T follicular helper cell (primary cell): ENCODE measurements at regions not wholly inside any gene's neighbourhood (a gene's known extent, or its start where the extent isn't known, plus 50 kb on each side); places are given as distances from the start of the nearest gene placed in this dataset.
"Not testable (repeated sequence)": the region's sequence is repeated elsewhere in the genome, so short reads cannot be mapped to it uniquely, and the experiment has no call there.

Experiments used
- DNase-seq: peaks from one replicate; pipeline ENCODE4 v3.0.0-alpha.2; 2020; ENCODE audit warnings: low read depth

DNA sequence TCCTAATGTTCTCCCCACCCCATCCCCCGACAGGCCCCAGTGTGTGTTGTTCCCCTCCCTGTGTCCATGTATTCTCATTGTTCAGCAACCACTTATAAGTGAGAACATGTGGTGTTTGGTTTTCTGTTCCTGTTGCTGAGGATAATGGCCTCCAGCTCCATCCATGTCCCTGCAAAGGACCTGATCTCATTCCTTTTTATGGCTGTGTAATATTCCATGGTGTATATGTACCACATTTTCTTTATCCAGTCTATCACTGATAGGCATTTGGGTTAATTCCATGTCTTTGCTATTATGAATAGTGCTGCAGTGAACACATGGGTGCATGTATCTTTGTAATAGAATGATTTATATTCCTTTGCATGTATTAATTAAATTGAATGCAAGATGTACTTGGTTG lies 104.8 kb upstream of the WIPF3 start:
- not testable (repeated sequence) for DNase-seq

GRCh38 chr7:29703830-29704229 lies 102.5 kb upstream of the WIPF3 start:
- not testable (repeated sequence) for DNase-seq

GRCh38 chr7:29709002-29709401 lies 97.3 kb upstream of the WIPF3 start:
- not testable (repeated sequence) for DNase-seq

DNA sequence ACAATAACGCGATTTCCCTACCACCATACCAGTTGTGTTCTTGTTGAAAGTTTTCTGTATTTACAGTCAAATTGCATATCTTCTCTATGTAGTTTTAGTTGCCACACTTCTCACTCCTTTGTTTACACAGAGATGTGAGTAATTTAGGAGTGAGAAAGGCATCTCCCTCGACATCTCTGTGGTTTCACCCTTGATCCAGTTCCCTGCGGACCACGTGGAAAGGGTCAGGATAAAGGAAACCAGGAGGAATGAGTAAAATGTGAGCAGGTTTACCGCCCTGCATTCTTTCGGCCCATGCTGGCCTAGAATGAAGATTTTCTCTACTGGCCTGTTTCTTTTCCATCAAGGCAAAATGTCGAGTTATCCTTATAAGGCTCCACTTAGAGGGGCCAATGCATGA lies 83.2 kb upstream of the WIPF3 start:
- not testable (repeated sequence) for DNase-seq

- no peak for DNase-seq
Observed at GRCh38 chr7:29723599-29723998, 82.7 kb upstream of the WIPF3 start.

DNA sequence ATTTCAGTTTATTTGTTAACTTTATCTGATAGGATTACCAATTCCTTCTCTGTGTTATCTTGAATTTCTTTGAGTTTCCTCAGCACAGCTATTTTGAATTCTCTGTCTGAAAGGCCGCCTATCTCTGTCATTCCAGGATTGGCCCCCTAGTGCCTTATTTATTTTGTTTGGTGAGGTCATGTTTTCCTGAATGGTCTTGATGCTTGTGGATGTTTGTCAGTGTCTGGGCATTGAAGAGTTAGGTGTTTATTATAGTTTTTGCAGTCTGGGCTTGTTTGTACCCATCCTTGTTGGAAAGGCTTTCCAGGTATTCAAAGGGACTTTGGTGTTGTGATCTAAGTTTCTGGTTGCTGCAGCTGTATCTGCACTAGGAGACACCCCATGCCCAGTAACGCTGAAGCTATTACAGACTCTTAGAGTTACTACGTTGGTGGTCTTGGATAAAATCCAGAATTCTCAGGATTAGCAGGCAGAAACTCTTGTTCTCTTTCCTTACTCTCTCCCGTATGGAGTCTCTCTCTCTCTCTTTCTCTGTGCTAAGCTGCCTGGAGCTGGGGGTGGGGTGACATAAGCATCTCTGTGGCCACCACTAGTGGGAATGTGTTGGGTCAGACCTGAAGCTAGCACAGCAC lies 76.7 kb upstream of the WIPF3 start:
- not testable (repeated sequence) for DNase-seq

GRCh38 chr7:29734246-29734731 lies 72.0 kb upstream of the WIPF3 start:
- DNase-seq, result no peak

DNA sequence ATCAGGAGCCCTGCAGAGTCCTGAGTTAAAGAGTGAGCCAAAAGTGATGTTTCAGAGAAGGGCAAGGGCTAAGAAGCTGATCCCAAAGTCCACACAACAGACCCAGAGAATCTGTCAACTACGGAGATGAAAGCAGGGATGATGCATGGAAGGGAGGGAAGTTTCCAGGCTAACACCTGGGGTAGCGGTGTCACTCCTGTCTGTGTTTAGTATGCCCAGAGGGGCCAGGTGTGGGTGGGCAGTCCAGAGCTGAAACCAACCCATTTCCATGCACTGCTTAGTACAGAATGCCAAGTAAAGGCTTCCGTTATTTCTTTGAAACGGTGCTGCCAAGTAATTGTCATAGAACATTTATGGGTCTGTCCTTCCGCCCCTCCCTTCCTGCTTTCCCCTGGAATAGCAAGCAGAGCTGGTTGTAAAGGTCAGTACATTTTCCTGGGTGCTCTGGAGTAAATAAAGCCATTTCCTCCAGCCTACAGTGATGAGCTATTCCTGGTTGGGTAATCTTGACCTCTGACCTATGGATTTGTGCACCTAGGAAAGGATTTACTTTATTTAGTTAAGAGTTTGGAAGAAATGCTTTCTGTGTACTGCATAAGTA lies 58.6 kb upstream of the WIPF3 start:
- DNase-seq, result not testable (repeated sequence)

- no peak for DNase-seq
Observed at GRCh38 chr7:29748286-29749099, 57.8 kb upstream of the WIPF3 start.

GRCh38 chr7:29749701-29750321 lies 56.5 kb upstream of the WIPF3 start:
- DNase-seq, result no peak

DNA sequence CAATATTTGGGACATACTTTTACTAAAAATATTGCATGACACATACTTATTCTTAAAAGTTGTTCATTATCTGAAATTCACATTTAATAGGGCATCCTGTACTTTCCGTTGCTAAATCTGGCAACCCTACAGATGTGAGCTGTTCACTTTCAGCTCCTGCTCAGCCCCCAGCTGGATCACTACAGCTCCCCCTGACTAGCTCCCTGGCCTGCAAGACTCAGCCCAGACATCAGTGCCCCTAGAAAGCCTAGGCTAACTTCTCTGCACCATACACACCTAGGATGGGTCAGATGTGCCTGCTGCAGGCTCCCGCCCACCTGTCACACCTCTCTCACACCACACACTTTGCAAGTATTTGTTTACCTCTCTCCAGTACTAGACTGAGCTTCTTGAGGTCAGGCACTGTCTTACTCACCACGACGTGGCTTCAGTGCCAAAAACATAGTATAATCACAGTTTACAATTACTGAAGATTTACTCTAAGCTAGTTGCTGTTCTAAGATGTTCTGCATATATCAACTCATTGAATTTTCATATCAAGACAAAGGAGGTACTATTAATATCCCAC lies 55.9 kb upstream of the WIPF3 start:
- not testable (repeated sequence) for DNase-seq

GRCh38 chr7:29751012-29751411 lies 55.3 kb upstream of the WIPF3 start:
- DNase-seq, result not testable (repeated sequence)

GRCh38 chr7:29754874-29755490 lies 51.3 kb upstream of the WIPF3 start:
- DNase-seq, result no peak
